Germinal center (tissue), 1 donor: ENCODE measurements at regions not wholly inside any gene's neighbourhood (a gene's known extent, or its start where the extent isn't known, plus 50 kb on each side); places are given as distances from the start of the nearest gene placed in this dataset.

Experiments used
- DNase-seq: peaks from one replicate; pipeline ENCODE4 v3.0.0; 2012; ENCODE audit warnings: mixed read lengths, low spot score

DNA sequence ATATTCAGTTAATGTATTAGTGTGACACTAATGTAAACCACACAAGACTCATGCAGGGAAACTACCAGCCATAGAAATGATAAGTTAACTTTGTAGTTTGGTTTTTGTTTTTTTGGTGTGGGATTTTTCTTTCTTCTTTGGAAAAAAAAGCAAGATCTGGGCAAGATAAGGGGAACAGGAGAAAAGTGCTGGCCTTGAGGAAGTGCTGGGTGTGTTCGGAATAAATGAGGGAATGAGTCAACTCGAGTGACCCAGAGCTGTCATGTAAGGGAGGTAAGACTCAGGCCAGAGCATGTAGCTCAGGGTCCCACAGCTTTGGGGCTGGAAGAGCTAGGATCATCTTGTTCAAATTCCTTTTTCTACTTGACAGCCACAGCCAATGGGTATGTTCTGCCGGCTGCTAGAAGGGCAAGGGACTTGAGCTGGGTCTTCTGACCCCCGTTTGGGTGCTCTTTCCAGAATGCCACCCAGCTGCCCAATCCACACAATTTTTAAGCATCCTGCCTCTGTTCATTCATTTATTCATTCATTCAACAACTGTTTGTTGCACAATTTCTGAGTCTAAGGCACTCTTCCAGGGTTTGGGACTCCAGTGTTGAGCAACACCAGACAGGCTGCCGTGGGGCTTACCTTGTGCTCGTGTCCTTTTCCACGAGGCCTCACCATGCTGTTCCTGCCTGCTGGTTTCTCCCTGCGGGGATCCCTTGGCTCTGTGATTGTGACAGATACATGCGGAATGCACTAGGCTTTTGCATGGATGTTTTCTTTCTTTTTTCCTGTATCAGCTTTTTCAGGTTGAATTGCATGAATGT lies 54.5 kb downstream of the CLDN34 start:
- no peak for DNase-seq

- no peak for DNase-seq
Measured at GRCh38 chrX:10022273-10022541, 55.0 kb downstream of the CLDN34 start.

DNA sequence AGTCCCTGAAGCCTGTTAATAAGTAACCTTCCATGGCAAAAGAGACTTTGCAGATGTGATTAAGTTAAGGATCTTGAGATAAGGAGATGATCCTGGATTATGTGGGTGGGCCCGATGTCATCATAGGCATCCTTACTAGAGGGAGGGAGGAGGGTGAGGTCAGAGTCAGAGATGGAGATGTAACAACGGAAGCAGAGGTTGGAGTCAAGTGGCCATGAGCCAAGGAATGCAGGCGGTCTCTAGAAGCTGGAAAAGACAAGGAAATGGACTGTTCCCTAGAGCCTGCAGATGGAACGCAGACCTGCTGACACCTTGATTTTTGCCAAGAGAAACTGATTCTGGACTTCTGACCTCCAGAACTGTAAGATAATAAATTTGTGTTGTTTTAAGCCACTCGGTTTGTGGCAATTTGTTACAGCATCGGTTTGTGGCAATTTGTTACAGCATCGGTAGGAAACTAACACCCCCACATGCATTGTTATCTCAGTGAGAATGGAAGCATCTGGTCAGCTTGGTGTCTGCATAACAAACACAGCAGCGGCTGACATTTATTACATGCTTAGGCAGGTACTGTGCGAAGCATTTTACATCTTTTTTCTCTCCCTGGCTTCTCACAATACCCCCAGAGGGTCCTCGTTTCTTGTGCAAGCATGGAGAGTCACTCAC lies 55.6 kb downstream of the CLDN34 start:
- DNase-seq = no peak

DNA sequence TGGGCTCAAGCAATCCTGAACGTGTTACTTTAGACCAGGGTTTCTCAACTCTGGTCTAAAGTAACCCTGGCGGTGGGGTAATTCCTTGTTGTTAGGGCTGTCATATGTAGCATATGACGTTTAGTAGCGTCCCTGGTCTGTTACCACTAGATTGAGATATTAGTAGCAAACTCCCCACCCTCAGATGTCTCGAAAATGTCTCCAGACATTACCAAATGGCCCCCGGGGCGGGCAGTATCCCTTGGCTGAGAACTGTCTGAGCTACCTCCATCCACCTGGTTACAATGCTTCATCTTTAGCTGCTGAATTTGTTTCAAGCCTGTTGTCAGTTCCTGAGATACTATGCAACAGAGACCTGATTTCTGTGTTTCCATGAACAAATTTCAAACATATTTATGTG lies 56.7 kb downstream of the CLDN34 start:
- DNase-seq = no peak

GRCh38 chrX:10025742-10026493 lies 58.8 kb downstream of the CLDN34 start:
- DNase-seq = no peak

GRCh38 chrX:10028283-10029104 lies 61.3 kb downstream of the CLDN34 start:
- no peak for DNase-seq

- DNase-seq = no peak
Measured at GRCh38 chrX:10030570-10030969, 63.4 kb downstream of the CLDN34 start.

- no peak for DNase-seq
Measured at GRCh38 chrX:10031746-10032145, 64.6 kb downstream of the CLDN34 start.

DNA sequence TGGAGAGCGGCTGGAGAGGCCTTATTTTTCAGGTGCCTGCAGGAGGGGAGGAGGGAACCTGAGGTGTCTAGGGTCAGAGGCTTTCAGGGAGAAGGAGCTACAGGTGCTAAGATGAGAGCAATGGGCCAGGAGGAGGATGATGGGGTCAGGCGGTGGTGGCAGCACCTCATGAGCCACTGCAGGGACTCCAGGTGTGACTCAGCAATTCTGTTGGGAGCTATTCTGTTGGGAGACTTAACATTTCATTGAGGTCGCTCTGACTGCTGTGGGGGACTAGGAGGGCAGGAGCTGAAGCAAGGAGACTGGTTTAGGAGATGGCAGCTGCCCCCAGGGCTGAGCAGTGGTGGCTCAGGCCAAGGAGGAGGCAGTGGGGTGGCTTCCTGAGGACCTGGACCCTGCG lies 65.0 kb downstream of the CLDN34 start:
- DNase-seq = no peak

GRCh38 chrX:10033375-10034007 lies 66.3 kb downstream of the CLDN34 start:
- DNase-seq = no peak

GRCh38 chrX:10034740-10035260 lies 67.6 kb downstream of the CLDN34 start:
- no peak for DNase-seq

GRCh38 chrX:10038585-10038984 lies 71.4 kb downstream of the CLDN34 start:
- DNase-seq = no peak

- no peak for DNase-seq
Measured at GRCh38 chrX:10039821-10040793, 72.9 kb downstream of the CLDN34 start.

DNA sequence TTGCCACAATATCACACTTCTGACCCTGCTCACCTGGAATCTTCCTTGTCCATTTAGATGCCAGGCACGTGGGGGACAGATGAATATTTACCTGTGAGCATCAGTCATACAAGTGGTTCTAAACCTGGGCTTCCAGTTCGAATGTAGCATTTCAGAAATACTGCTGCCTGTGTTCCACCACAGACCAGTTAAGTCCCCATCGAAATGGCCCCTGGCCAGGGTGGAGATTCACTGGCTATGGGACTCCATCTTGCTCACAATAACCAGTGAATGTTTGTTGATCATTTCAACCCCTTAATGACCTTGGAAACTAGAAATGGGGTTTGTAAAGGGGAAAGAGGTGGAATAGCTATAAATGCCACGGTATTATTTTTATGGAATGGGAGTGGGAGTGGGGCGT lies 73.8 kb downstream of the CLDN34 start:
- DNase-seq = no peak

DNA sequence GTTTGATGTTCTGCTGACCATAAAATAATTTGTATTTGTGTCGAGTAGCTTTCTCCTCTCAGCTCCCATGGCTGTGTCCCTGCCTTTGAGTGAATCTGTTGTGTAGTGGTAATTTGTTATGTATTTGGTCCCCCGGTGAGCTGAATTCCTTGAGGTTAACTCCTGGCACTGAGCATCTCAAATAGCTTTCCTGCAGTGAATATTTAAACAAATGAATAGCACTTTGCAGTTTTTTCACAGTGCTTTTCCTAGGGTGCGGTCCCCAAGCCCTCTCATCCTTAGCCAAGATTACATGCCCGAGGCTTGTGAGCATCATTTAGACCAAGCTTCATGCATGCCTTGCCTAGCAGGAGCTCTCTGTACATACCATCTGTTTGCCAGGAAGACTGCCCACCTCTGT lies 74.2 kb downstream of the CLDN34 start:
- DNase-seq = no peak

DNA sequence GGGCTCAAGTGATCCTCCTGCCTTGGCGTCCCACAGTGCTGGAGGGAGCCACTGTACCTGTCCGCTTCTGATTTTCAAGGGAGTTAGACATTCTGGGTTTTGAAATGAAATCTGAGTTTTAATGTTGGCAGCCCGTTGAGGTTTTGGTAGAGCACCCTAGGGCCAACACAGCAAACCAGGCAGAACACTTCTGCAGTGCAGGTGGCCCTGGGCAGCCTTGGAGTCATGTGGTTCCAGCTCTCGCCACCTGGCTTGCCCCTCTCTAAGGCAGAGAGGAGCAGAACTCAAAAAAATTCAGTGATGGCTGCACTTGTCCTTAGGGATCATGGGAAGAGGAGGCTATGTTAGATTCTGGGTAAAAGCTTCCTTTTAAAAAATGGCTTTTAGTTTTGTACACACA lies 74.9 kb downstream of the CLDN34 start:
- DNase-seq = no peak

DNA sequence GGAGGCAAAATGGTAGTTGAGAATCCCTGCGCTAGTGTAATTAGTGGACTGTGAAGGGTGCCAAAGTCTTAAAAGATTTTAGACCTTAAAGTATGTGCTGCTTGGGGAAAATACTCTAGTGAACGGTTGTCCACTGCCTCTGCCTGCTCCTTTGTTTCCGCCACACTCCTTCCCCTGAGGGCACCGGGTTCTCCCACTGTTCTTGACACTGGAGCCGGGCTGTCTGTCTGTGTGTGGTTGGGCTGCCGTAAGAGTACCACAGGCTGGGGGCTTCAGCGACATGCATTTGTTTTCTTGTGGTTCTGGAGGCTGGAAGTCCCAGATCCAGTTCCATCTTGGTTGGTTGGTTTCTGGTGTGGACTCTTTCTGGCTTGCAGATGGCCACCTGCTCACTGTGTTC lies 76.2 kb downstream of the CLDN34 start:
- no peak for DNase-seq

- no peak for DNase-seq
Measured at GRCh38 chrX:10044021-10044420, 76.9 kb downstream of the CLDN34 start.

- no peak for DNase-seq
Measured at GRCh38 chrX:10045327-10046000, 78.3 kb downstream of the CLDN34 start.

DNA sequence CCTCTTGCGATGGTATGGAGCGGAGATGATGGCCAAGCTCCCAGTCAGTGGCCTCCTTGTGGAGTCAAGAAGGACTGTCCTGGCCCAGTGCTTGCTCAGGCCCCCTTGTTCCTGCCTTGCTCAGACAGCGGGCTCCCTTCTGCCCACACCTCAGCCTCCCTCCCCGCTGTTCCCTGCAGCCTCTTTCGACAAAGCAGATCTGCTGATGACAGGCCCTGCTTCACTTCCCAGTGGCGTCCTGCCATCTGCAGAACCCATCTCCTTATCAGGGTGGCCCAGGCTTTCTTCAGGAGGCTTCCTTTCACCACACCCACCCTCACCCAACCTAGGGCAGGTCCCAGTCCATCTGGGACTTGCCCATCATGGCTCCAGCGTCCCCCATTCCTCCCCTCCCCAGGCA lies 80.0 kb downstream of the CLDN34 start:
- no peak for DNase-seq
